ENCODE measurements at regions not wholly inside any gene's neighbourhood (a gene's known extent, or its start where the extent isn't known, plus 50 kb on each side); places are given as distances from the start of the nearest gene placed in this dataset.

DNA sequence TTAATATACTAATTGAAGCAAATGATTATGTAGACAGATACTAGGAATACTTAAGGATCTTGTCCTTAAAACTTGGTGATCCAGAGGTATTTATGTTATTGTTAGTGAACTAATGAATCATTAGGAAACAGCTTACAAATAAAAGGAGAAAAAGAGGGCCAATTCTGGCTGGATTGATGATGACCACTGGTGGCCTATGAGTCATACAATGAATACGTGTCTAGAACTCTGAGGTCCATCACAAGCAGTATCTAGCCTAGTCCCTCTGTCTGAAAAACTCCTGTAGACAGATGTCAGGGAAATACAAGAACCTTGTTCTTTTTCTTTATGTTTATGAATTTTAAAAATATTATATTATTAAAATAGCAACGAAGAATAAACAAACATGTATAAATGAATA lies 51.7 kb upstream of the RTL1 start:
- no peak for DNase-seq (ENCODE audit: low spot score)

GRCh38 chr14:100962494-100962893 lies 59.0 kb upstream of the RTL1 start:
- no peak for DNase-seq (ENCODE audit: low spot score)

- DNase-seq (ENCODE audit: low spot score): no peak
These were observed 61.8 kb upstream of the RTL1 start for GRCh38 chr14:100965296-100965695.

- DNase-seq (ENCODE audit: low spot score): no peak
These were observed 63.7 kb upstream of the RTL1 start for GRCh38 chr14:100967178-100967577.

DNA sequence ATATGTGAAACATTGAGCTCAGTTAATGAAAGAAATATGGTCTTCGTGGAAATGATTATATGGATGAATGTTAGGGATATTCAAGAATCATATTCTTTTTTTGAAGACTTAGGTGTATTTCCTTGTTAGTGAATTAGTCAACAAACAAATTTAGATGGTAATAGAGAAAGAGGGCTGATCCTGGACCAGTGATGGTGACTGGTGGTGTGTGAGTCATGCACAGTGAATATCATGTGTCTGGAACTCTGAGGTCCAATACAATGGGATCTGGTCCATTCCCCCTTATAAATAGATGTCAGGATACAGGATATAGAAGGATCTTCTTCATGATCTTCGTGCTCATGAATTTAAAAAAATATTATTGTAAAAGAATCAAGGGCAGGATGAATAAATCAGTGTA lies 64.4 kb upstream of the RTL1 start:
- DNase-seq (ENCODE audit: low spot score): no peak

GRCh38 chr14:100972118-100972897 lies 68.8 kb upstream of the RTL1 start:
- no peak for DNase-seq (ENCODE audit: low spot score)

GRCh38 chr14:100975671-100976070 lies 72.1 kb upstream of the RTL1 start:
- no peak for DNase-seq (ENCODE audit: low spot score)

- no peak for DNase-seq (ENCODE audit: low spot score)
These were observed 75.6 kb upstream of the RTL1 start for GRCh38 chr14:100979079-100979478.

DNA sequence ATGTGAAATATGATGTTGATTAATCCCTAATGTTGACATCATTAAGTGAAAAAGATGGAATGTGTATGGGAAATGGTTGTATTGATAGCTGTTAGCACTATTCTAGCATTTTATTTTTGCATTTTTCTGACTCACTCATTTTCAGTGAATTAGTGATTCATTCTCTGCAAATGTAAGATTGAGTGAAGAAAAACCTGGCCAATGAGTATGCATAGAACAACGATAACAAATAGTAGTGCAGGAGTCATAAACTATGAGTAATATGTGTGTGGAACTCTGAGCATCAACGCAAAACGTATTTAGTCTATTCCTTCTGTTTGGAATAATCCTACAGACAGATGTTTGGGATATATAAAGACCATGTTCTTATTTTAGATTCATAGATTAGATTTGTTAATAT lies 76.3 kb upstream of the RTL1 start:
- DNase-seq (ENCODE audit: low spot score): no peak

GRCh38 chr14:100980823-100981222 lies 77.3 kb upstream of the RTL1 start:
- no peak for DNase-seq (ENCODE audit: low spot score)

- no peak for DNase-seq (ENCODE audit: low spot score)
These were observed 78.3 kb upstream of the RTL1 start for GRCh38 chr14:100981809-100982208.

- no peak for DNase-seq (ENCODE audit: low spot score)
These were observed 78.8 kb upstream of the RTL1 start for GRCh38 chr14:100982353-100982752.

GRCh38 chr14:100982762-100983161 lies 79.2 kb upstream of the RTL1 start:
- DNase-seq (ENCODE audit: low spot score): no peak

DNA sequence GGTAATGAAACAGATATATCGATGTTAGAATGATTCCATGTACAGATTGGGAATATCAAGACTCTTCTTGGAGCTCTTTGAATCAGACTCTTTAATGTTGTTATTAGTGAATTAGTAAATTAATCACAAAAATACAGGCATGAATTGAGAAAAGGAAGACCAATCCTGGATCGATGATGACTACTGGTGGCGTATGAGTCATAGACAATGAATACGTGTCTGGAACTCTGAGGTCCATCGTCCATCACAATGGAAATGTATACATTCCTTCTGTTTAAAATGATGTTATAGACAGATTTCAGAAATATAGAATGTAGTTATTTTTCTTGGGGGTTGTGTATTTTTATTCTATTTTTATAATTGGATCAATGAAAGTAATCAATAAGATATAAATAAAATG lies 80.2 kb upstream of the RTL1 start:
- DNase-seq (ENCODE audit: low spot score): no peak

DNA sequence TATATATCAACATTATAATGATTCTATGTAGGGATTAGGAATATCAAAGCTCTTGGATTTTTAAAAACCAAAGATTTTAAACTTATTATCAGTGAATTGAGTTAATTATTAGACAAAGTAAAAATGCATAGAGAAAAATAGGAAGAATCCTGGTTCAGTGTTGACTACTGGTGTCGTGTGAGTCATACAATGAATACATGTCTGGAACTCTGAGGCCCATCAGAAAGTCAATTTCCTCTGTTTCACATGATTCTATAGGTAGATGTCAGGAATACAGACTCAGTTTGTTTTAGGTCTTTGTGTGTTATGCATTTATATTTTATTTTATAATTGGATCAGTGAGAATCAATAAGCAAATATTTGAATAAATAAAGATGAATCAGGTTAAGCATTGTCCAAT lies 84.5 kb upstream of the RTL1 start:
- DNase-seq (ENCODE audit: low spot score): no peak

DNA sequence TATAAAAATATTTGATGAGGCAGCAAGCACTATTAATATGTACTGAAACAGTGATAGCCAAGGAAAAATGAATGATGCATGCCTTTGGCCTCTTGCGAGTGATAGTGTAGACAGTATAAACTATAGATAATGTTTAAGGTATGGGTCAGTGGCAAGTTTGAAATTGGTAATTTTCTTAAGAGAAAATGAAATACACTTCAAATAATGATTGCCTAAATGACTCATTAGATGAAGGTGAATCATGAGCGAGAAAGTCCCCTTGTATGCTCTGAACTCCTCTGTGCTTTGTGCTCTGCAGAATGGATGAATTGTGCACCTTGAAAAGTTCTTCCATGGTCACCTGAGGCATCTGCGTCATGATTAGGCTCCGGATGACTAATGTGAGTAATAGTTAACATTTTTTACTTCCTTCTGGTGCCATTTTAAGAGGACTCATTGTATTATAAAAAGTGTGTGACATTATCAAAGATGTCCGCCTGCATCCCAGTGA lies 84.9 kb upstream of the RTL1 start:
- no peak for DNase-seq (ENCODE audit: low spot score)

DNA sequence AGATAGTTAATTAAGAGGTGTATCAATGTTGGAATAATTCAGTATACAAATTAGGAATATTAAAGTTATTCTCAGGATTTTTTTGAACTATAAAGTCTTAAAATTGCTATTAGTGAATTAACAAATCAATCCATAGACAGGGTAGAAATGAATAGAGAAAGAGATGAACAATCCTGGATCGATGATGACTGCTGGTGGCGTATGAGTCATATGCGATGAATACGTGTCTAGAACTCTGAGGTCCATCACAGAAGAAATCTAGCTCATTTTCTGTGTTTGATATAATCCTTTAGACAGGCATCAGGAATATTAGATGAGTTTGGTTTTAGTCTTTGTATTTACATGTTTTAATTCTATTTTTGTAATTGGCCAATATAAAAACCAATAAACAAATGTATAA lies 85.4 kb upstream of the RTL1 start:
- no peak for DNase-seq (ENCODE audit: low spot score)

DNA sequence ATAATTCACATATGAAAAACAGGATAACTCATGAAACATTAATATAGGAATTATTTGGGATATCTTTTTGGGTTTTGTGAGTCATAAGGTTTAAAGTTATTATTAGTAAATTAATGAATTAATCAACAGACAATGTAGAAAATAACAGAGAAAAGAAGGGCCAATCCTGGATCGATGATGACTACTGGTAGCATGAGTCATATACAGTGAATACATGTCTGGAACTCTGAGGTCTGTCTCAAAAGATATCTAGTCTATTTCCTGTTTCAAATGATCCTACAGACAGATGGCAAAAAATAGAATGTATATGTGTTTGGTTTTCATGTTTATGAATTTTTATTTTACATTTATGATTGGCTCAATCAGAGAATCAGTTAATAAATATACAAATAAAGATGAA lies 86.4 kb upstream of the RTL1 start:
- DNase-seq (ENCODE audit: low spot score): no peak

DNA sequence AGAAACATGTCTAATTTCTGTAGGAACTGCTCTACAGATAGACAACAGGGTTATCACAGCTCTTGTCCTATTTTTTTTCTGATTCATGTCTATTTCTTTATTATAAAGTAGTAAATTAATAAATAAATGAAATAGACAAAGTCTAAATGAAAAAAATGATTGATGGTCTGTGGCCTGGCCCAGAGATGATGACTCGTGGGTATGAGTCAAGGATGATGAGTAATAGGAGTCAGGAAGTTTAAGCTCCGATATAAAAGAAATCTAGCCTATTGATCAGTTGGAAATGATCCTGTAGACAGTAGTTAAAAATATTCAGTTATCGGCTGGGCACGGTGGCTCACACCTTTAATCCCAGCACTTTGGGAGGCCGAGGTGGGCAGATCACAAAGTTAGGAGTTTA lies 90.6 kb upstream of the RTL1 start:
- DNase-seq (ENCODE audit: low spot score): no peak

DNA sequence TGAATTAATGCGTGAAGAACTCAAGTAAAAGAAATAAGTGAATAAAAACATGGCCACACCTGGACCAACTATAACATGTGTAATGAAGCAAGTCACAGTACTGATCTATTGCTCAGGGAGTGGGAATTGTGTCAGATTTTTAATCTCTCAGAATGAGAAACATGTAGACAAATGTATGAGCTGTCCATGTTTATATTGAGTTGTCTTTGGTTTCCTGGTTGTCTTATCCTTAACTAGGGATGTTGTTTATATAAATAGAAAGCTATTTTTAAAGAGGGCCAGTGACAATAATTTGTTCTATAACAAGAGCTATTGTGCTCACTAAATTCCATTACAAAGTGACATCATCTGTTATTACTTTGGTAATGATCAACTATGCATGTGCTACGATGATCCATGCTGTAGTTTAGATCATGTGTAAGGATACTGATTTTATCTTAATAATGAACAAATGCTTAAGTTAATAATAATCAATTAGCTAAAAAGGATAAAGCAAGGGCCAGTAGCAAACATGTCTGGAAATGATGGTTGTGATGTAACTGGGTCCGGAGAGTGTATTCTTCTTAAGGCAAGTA lies 91.3 kb upstream of the RTL1 start:
- DNase-seq (ENCODE audit: low spot score): no peak

GRCh38 chr14:101000711-101001250 lies 97.3 kb upstream of the RTL1 start:
- DNase-seq (ENCODE audit: low spot score): no peak

GRCh38 chr14:101001311-101002069 lies 98.0 kb upstream of the RTL1 start:
- peak; percentile 54 for DNase-seq (ENCODE audit: low spot score)

DNA sequence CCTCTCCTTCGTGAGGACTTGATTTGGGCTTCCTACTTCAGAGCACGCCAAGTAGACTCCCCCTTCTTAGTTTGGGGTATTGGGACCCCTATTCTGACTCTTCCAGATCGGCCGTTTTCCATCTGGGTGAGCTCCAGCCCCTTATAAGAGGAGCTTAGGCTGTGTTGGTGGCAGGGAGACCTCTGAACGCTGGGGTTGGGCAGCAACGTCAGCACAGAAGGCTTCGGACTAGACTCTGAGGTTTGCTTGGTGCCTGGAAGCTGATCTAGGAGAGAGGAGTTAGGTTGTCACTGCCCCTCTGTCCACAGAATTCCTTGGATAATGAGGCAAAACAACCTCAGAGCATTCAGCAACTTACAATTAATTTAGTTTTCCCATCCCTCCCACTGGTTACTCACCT lies 99.2 kb upstream of the RTL1 start:
- no peak for DNase-seq (ENCODE audit: low spot score)
